Ishikawa (cell line): ENCODE measurements at regions not wholly inside any gene's neighbourhood (a gene's known extent, or its start where the extent isn't known, plus 50 kb on each side); places are given as distances from the start of the nearest gene placed in this dataset.

ENCODE experiments used
- EGR1 ChIP-seq: IDR thresholded peaks from 2 replicates; pipeline ENCODE4 v1.6.1; 2012
- RAD21 ChIP-seq: IDR thresholded peaks from 2 replicates; pipeline ENCODE4 v1.6.1; 2012; ENCODE audit warnings: low read depth

GRCh38 chr10:47060356-47060755, 149.1 kb downstream of the PTPN20 start:
- TF ChIP-seq EGR1 (no peak), RAD21 (no peak)
